ENCODE measurements at regions not wholly inside any gene's neighbourhood (a gene's known extent, or its start where the extent isn't known, plus 50 kb on each side); places are given as distances from the start of the nearest gene placed in this dataset.

DNA sequence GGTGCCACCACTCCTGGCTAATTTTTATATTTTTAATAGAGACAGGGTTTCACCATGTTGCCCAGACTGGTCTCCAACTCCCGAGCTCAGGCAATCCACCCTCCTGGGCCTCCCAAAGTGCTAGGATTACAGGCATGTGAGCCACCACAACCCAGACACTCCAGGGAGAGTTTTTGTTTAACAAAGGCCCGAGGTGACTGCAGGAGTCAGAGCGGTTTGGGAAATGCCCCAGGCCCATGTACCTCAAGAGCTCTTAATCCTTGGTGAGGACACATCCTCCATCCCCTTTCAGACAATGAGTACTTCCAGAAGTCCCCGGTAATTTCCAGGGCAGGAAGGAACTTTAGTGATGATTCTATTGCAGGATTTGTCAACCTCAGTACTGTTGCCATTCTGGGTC lies 176.0 kb downstream of the ESRRB start:
- no peak for DNase-seq

DNA sequence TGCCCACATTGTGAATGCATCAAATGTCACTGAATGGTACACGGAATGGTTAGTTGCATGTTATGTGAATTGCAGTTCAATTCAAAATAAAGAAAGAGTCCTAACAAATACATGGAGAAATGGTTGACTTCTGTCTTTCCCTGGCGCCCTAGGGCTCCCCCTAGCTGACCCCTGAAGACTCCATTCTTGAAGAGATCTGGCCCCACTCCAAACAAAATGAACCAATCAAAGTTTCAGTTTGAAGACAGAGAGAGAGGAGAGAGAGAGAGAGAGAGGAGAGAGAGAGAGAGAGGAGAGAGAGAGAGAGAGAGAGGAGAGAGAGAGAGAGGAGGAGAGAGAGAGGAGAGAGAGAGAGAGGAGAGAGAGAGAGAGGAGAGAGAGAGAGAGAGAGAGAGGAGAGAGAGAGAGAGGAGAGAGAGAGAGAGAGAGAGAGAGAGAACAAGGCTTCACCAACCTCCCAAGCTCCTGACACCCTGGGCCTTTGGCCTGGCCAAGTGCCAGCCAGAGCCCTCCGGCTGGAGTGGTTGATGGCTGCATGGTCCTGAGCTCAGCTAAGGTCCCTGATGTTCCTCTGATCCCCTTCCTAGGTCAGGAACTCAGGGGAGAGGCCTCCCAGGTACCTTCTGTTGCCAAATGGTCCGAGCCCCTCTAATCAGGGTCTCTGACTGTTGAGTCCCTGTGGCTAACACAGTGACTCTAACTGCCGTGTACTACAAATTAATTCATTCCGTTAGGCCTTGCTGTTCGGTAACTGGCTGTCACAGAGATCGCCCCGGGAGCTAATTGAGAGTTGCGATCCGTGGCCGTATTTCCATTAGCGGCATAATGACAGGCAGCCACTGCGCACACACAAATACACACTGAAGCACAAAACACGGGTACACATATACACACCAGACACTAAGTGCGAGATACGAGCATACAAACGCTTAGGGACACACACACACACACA lies 188.8 kb downstream of the ESRRB start:
- DNase-seq: no peak

DNA sequence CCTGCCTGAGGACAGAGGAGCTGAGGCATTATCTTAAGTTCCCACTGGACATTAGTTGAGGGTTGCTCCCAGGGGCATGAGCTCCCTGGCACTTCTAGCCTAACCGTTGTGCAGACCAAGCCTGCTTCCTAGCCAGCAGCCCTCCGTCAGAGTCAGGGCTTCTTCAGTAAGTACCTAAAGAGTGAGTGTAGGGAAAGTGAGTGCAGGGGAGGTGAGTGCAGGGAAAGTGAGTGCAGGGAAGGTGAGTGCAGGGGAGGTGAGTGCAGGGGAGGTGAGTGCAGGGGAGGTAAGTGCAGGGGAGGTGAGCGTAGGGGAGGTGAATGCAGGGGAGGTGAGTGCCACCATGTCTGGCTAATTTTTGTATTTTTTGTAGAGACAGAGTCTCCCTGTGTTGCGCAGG lies 190.5 kb downstream of the ESRRB start:
- DNase-seq: no peak

DNA sequence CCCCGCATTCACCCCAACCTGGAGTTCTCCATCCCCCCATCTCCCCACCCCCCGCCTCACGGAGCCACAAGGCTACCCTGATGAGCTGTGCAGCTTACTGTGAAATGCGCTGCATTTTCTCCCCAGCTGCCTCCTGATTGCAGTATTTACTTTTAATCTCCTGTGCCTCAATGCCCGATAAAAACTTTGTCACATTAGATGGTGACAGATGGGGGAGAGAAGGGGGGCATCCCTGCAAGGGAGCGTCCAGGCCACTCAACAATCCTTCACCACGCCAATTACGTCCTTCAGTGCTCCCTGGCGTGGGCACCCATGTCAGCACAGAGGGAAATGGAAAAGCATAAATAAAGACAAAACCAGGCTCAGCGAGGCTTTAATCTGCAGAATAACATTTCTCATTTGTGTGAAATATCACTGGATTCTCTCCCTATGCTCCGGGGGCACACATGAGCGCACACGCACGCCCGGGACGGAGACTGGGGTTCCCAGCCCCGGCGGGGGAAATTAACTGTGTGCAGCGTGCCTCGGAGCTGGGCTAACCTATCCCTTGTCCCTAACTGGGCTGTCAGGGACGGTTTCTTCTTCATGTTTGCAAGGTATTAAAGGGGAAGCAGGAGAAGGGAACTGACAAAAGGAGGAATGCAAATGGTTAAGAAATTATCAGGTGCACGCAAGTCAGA lies 186.7 kb upstream of the VASH1 start:
- peak; percentile 21 for DNase-seq

DNA sequence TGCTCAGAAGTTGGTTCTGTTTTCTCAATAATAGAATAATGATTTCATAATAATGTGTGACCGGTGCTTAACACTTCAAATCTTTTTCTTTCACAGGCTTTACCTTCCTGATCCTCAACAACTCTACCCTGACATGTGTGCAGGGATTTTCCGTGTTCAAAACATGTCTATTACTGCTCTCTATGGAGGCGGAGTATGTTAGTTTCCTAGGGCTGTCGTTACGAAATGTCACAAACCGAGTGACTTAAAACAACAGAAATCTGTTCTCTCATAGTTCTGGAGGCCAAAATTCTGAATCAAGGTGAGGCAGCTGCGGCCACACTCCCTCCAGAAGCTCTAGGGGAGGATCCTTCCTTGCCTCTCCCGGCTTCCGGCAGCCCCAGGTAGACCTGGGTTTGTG lies 186.2 kb upstream of the VASH1 start:
- no peak for DNase-seq

DNA sequence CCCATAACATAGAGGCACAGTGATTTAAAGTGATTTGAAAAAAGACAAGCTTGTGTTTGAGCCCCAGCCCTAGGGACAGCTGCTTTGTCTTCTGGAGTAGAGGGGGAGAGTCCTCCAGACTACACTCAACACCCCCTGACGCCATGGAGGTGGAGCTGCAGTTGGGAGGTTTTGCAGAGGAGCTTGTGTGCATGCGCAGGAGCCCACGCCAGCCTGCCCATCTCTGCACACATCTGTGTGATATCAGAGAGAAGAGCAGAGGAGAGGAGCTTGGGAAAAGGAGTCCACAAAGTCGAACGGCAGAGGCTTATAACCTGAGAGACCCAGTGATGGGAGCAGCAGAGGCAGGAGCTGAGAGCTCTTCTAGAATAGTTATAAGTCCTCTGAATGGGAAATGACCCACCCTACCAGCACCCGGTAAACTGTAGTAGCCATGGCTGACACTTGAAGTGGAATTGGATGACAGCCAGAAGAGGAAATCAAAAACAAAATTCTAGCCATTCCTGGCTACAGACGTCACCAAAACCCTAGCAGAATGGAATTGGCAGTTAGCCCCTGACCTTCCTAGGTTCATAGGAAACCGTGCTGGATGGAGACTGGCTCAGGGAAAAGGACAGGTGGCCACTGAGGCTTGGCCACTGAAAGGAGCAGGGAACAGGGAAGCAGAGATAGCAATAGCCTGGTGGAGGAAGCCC lies 185.1 kb upstream of the VASH1 start:
- peak; percentile 61 for DNase-seq

DNA sequence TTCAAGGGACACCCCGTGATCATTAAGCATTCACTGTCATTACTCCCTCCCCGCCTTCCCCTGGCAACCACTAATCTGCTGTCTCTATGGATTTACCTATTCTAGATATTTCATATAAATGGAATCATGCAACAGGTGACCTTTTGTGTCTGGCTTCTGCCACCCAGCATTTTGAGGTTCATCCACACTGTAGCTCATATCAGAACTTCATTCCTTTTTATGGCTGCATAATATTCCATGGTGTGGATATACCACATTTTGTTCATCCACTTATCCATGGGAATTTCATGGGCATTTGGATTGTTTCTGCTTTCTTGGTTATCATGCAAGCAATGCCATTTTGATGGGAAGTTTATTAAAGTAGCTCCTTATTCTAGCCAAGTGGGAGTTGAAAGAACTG lies 184.2 kb upstream of the VASH1 start:
- DNase-seq: no peak

DNA sequence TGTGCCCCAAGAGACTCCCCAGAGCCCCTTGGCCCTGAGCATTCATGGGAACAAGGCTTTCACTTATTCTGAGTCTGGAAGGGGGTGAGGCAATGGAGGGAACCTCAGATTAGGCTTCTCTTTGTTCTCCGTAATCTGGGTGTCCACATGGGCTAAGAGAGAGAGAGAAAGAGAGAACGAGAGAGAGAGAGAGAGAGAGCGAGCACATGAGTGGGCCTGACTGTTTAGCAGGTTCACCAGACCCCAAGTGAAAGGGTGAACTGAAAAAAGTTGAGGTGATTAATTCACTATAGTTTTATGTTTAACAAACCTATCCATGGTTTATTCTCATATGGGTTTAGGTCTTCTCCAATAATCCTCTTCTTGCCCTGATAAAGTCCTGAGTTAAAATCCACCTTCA lies 183.4 kb upstream of the VASH1 start:
- no peak for DNase-seq

DNA sequence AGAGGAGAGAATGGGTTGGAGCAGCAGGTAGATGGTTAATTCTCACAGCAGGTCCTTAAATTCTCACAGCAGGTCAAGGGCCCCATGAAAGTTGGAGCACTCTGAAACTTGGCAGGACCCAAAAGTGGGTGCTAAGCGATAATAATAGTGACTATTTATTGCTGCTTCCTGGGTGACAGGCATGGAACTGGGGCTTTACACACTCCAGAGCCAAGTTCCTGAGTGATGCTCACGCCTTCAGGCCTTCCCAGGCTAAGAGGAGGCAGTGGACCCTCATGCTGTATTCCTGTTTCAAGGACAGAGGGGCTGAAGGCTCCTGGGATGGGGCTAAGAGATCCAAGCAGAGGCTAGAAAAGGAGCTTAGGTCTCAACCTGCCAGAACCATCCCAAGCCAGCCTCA lies 180.9 kb upstream of the VASH1 start:
- no peak for DNase-seq

DNA sequence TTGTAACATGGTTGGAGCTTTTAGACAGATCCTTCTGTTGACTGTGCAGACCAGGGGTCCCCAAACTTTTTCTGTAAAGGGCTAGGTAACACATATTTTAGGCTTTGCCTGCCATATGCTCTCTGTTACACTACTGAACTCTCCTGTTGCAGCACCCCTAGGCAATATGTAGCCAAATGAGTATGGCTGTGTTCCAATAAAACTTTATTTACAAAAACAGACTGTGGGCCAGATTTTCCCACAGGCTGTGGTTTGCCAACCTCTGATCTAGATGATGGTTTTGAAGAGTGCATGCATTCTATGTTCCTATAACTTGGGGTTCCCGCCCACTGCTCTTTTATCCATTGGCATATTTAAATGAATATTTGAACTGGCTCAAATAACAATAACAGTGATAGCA lies 180.3 kb upstream of the VASH1 start:
- DNase-seq: no peak

DNA sequence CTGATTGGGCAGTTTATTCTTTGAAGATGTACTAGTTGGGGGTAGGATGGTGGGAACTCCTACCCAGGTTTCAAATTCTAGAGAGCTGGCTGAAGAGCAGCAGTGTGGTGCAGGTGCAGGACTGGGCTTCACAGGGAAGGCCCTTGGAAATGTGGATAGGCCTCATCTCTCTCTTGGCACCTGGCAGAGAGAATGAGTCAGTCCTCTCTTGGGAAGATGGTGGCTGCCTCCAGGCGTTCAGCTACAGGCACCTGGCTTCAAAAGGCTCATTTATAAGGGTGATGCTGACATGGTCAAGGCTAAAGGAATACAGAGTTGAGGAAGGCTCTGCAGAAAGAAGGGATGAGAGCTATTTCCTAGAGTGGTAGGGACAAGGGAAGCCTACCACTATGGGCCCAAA lies 179.7 kb upstream of the VASH1 start:
- no peak for DNase-seq

DNA sequence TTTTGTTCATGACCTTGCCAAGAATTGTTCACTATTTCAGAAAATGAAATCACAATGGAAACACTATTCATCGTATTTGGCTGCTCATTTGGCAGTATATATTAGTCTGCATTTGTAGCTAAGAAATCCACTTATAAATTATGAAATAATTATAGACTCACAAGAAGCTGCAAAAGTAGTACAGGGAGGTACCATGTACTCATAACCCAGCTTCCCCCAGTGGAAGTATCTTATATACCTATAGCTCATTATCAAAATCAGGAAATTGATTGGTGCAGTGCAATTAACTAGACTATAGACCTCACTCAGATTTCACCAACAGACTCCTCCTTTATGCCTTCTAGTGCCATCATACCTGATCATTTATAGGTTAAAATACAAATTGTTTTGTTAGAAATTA lies 178.8 kb upstream of the VASH1 start:
- no peak for DNase-seq

DNA sequence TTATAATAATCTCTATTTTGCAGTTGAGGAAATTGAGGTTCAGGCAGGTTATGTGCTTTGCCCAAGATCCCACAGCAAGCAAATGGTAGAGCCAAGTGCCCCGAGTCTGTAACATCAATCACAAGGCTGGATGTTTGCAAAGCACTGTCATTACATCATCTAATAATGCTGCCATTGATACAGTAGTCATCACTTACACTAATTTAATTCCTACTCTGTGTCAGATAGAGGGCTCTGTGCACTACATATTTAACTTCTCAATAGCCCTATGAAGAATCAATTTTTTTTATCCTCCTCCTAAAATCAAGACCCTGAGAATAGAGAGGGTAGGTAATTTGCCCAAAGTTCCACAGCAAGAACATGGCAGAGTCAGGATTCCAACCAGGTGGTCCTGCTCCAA lies 178.1 kb upstream of the VASH1 start:
- DNase-seq: no peak

DNA sequence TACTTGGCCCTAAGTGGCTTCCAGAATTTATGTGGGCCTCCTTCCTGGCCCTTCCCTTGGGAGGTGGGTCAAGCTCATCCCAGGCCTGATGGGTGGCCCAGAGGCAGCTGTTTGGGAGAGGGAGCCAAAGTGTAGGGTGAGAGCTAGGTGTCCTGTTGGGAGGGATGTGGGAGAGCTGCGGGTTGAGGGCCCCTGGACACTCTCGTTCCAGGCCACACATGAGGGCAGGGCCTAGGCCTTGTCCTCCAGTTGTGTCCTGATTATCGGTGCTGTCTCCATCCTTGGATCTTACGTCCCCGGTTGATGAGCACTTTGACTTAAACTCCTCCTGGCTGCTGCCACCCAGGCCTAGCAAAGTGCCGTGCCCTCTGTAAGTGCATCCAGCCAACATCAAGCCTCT lies 177.5 kb upstream of the VASH1 start:
- DNase-seq: no peak

DNA sequence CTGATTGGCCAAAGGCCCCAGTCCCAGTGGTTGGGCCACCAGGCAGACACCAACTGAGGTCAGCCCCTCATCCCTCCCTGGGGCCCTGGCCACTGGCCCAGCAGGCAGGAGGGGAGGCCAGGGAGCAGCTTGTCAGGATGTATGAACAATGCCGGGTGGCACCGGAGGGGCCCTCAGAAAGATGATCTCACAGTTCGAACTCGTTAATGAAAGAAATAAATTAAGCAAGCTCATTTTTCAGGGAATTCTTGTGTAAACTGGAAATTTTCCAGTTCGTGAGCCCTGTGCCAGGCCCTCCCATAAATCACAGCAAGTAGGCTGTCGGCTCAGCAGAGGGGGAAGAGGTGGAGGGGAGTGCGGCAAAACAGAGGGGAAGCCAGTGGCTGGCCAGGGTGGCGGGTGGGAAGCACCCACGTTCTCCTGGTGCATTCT lies 177.0 kb upstream of the VASH1 start:
- DNase-seq: no peak

DNA sequence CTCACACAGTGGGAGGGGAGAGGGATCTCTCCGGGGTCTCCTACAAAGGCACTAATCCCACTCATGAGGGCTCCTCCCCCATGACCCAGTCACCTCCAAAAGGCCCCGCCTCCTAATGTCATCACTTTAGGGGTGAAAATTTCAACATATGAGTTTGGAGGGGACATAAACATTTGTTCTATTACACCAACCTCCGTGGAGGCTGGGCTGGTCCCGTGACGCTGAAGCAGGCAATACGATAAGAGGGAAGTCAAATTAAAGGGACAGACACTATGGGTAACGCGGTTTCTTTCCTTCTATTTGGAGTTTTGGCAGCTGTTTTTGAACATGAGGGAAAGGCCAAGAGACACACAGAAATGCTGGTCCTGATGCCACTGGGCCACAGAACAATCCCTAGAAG lies 175.7 kb upstream of the VASH1 start:
- DNase-seq: no peak

DNA sequence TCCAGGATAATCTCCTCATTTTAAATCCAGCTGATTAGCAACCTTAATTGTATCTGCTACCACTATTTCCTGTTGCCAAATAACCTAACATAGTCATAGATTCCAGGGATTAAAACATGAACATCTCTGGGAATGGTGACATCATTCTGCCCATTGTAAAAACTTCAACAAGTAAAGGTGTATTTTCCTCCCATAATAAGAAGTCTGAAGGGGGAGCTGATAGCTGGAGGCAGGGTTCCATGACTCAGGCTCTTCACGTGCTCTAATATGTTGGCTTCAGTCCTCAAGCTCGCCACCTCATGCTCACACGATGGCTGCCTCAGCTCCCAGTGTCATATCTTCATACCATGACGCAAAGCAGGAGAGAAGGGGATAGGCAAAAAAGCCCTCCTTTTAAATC lies 172.0 kb upstream of the VASH1 start:
- DNase-seq: no peak

DNA sequence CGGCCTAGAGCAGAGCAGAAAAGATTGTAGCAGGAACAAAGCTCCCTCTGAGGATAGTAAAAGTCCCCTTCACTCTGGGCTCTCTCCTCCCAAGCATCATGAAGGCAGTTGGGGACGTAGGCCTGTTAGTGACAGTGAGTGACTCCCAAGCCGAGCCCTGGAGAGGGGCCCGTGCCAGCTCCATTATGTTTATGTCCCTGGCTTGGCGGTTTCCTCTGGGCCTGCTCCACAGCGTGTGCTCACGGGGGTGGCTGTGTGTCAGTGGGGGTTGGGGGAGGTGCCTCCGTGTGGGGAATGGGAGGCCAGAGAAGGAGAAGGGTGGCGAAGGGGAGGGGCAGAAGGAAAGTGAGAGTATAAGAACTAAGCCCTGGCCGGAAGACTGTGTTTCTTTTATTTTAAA lies 170.0 kb upstream of the VASH1 start:
- DNase-seq: no peak

DNA sequence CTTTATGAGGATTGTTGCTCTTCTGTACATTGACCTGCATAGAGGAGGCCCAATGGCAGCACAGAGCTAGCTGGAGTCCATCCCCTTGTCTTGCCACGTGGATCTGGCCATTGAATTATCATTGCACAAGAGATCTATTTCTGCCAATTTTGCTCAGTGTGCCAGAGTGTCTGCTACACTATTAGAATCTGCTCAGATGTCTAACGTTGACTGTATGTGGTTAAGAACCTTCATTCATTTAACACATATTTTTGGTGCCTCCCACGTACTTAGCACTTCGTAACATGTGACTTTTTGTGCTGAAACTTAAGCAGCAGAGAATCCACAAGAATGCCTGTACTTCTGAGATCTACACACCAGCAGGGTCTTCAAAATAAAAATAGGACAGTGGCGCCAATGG lies 166.0 kb upstream of the VASH1 start:
- DNase-seq: no peak

DNA sequence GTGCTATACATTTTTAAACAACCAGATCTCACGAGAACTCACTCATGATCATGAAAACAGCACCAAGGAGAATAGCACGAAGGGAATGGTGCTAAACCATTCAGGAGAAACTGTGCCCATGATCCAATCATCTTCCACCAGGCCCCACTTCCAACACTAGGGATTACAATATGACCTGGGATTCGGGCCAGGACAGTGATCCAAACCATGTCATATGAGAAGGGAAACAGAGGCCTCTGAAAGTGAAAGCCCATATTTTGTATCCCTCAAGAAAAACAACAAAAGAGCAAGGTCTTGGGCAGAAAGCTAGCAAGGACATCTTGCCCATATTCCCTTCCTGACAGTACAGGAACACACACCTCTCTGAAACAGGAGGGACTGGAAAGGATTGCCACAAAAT lies 163.9 kb upstream of the VASH1 start:
- no peak for DNase-seq

DNA sequence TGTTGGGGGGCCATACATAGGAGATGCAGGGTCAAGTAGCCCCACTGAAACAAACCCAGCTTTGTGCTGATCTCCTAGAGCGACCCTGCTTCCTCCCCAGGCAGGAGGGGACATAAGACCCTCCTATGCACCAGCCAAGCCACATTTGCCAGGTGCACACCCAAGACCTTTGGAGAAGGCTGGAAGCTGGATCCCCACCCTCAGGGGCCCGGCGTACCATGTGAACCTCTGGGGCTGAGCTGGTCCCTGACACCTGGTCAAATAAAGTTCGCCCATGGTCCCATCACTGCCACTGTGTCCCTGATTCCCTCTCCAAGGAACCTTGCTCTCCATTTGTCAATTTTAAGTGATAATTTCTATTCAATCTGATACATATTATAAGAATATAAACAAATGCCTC lies 162.1 kb upstream of the VASH1 start:
- no peak for DNase-seq

DNA sequence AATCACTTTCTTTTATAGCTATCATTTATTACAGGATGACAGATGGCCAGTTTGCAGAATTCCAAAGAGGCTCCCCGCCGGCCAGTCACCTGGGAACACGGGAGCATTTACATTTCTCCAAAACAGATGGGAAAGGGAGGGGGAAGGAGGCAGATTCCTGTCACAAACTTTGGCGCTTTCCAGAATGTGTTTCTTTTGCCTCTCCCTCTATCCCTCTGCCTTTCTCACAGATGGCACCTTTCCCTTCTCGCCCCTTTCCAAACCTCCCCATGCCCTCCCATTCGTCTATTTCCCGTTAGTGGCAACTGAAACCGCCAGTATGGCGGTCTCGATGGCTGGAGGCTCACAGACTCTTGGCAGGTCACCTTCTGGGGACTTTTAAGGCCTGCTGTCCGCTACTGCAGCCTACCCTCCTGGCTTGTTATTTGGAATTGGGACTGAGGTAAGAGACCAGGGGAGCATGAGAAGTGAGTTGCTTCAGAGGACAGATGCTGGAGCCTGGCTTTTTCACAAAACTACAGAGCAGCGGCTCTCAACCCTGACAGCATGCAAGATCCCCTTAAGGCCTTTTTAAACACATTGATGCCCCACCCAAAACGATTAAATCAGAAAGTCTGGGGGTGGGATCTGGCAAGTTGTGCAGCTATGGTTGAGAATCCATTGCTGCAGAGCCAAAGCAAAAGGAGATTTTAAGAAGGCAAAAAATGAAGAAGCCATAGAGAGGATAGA lies 161.5 kb upstream of the VASH1 start:
- no peak for DNase-seq

DNA sequence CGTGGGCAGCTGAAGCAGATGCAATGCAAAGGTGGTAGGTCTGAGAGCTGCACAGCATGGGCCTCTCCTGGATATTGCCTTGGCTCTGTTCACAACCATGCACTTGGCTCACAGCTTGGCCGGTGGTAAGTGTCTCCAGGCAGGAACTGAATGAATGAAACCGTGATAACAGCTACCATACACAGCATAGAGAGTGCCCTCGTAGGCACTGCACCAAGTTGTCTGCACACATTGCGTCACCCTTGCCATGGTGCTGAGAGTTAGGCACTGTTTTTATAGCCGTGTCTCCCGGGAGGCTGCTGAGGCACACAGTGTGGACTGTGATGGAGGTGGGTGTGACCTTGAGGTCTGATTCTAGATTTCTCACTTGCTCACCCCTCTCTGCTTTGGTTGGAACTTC lies 157.6 kb upstream of the VASH1 start:
- DNase-seq: no peak
